Psoas muscle (tissue), 7 donors: ENCODE measurements at regions not wholly inside any gene's neighbourhood (a gene's known extent, or its start where the extent isn't known, plus 50 kb on each side); places are given as distances from the start of the nearest gene placed in this dataset.

Experiments
- ATAC-seq, 4 donors: fragments of 200-7000 bp; cut with Tn5 transposase; one replicate each; pipeline ENCODE4 v1.9.1; 2020; ENCODE audit warnings: moderate library complexity in 3 of 4, mild to moderate bottlenecking in 2 of 4
- DNase-seq, 2 donors: peaks; one replicate each; pipeline ENCODE4 v3.0.0-alpha.2; 2020
- H3K27ac ChIP-seq: fragments of 200-600 bp; one replicate; pipeline ENCODE4 v1.8.0; 2022
- H3K27me3 ChIP-seq, 3 donors: fragments of 200-600 bp in 1 of 3; one replicate each; pipeline versions ENCODE4 v1.6.1 to v1.8.0; 2013 to 2022; ENCODE audit warnings: low read length in 2 of 3, mild to moderate bottlenecking in 2 of 3, moderate library complexity in 1 of 3; ENCODE audit not compliant: insufficient read depth in 3 of 3
- H3K36me3 ChIP-seq, 2 donors: fragments of 200-600 bp in 1 of 2; one replicate each; pipeline versions ENCODE4 v1.6.1 to v1.8.0; 2013 to 2022; ENCODE audit warnings: low read depth in 1 of 2, mild to moderate bottlenecking in 1 of 2, moderate library complexity in 1 of 2; ENCODE audit not compliant: insufficient read depth in 1 of 2
- H3K4me1 ChIP-seq: fragments of 200-600 bp; one replicate; pipeline ENCODE4 v1.8.0; 2022
- H3K4me3 ChIP-seq: fragments of 200-600 bp; one replicate; pipeline ENCODE4 v1.8.0; 2022; ENCODE audit warnings: mild to moderate bottlenecking
- H3K9me3 ChIP-seq: fragments of 200-600 bp; one replicate; pipeline ENCODE4 v1.8.0; 2022
- CTCF ChIP-seq: fragments of 200-600 bp; IDR thresholded peaks from one replicate; pipeline ENCODE4 v1.8.0; 2022; ENCODE audit warnings: antibody characterized with exemption
- WGBS, 3 donors: extraction: QIAGEN DNeasy Blood & Tissue Kit; methylation state at CpG; one replicate each; pipeline versions ENCODE4 v1.1.6 to v1.1.7; 2013; 5-methylcytosine and 5-hydroxymethylcytosine counted together
- intact Hi-C, 2 donors: fragments of 100-400 bp; cut with DNase I; formaldehyde crosslinking; loops; one replicate each; pipeline versions ENCODE4 v1.11.0 to v1.14.2; 2022
- donor health status: healthy with polysubstance abuse.
- donor health status: DM: no; HTN: no; CAD: no; lungs with moderate emphysema.
- donor health status: Bipolar disorder and iron deficiency.
- donor health status: healthy.
- donor health status: DM: yes; HTN: yes; CAD: no.
- donor health status: DM: no; HTN: no; CAD: no.
- donor health status: DM: yes; HTN: yes; CAD: no.

GRCh38 chr14:51336734-51337133 is 96.7 kb downstream of the TMX1 start:
- intact Hi-C loops = no loop called here
- peaks cover 13% of the 10 kb centered on the region for H3K4me1 ChIP-seq
- no peaks in the 10 kb centered on the region for H3K36me3 ChIP-seq
- TF ChIP-seq CTCF = no peak
- no peak overlapping the region for H3K27ac ChIP-seq
- no peak overlapping the region for H3K4me3 ChIP-seq
- ATAC-seq (no peak), DNase-seq (no peak)
- no peaks in the 10 kb centered on the region for H3K27me3 ChIP-seq
- no peaks in the 10 kb centered on the region for H3K9me3 ChIP-seq
- 46 to 48% (median 47%) methylated on average over 2 of the region's 2 CpGs for WGBS, 3 donors

DNA sequence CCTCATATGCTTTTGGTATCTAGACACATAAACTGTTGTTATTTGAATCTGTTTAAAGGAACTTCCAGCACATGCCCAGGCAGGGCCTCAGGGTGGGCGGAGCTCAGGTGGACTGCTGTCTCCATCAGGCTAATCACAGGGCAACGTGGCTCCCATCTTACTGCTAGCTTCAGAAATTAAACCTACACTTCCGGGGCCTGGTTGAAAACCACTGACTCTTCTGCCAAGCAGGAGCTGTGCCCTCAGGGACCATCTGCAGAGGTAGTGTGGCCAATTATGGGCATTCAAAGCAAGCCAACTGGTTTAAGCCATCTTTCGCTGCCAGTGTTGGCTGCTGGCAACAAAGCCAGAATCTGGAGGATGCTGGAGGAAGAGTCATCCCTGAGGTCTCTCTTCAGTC is 97.5 kb downstream of the TMX1 start:
- WGBS, 3 donors = 45 to 76% (median 57%) methylated on average over 4 of the region's 4 CpGs
- Histone ChIP-seq H3K27ac (no peak overlapping the region), H3K36me3 (no peaks in the 10 kb centered on the region), H3K4me3 (no peak overlapping the region), H3K9me3 (no peaks in the 10 kb centered on the region), H3K4me1 (peaks cover 13% of the 10 kb centered on the region), H3K27me3 (no peaks in the 10 kb centered on the region)
- intact Hi-C loops = no loop called here
- ATAC-seq = no peak
- TF ChIP-seq CTCF = no peak
- no peak for DNase-seq

DNA sequence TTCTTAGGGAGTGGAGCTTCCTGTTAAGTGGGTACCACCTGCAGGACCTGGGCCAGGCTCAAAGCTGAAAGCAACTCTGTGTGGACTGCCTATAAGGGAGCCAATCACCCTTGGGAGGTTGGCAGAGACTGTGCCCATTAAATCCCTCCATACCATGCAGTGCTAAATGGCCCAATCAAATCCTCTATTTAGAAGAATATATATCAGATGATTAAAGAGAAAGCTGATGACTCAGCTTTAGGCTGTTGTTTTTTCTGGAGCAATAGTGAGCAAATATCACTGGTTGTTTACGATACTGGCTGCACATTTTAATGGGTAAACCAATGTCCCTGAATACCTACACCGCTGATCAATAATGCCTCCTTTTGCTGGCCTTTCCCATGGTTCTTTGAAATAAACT is 101.3 kb downstream of the TMX1 start:
- 93 to 97% (median 97%) methylated on average over 2 of the region's 2 CpGs for WGBS, 3 donors
- Histone ChIP-seq H3K4me3 (no peak overlapping the region), H3K36me3 (no peaks in the 10 kb centered on the region), H3K27ac (no peak overlapping the region), H3K4me1 (no peaks in the 10 kb centered on the region), H3K9me3 (no peaks in the 10 kb centered on the region), H3K27me3 (no peaks in the 10 kb centered on the region)
- TF ChIP-seq CTCF = no peak
- ATAC-seq (no peak), DNase-seq (no peak)
- intact Hi-C loops = no loop called here

GRCh38 chr14:51342226-51342625 is 102.2 kb downstream of the TMX1 start:
- no peak for TF ChIP-seq CTCF
- H3K4me3 ChIP-seq = no peak overlapping the region
- intact Hi-C loops = no loop called here
- H3K27me3 ChIP-seq = no peaks in the 10 kb centered on the region
- 96 to 98% (median 97%) methylated on average over 4 of the region's 4 CpGs for WGBS, 3 donors
- H3K9me3 ChIP-seq = no peaks in the 10 kb centered on the region
- DNase-seq = no peak
- H3K36me3 ChIP-seq = no peaks in the 10 kb centered on the region
- no peak for ATAC-seq
- H3K27ac ChIP-seq = no peak overlapping the region
- H3K4me1 ChIP-seq = no peaks in the 10 kb centered on the region

DNA sequence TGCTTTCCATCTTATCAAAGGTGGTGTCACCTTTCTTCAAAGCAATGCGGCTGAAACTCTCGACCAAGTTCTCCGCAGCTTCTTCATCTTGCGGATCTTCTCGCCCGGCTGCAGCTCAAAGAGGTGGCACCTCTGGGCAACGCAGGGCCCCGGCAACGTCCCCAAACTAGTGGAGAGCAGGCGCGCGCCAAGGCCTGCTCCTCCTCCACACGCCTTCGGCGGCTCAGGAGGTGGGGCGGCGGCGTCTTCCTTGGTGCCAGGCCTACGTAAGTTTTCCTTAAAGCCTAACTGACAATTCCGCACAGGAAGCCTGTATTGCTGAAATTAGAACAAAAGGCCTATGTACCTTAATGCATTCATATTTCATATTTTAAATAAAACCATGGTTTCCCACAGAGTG is 112.0 kb downstream of the TMX1 start:
- no peaks in the 10 kb centered on the region for H3K4me1 ChIP-seq
- ATAC-seq (no peak), DNase-seq (no peak)
- intact Hi-C loops = no loop called here
- no peaks in the 10 kb centered on the region for H3K36me3 ChIP-seq
- TF ChIP-seq CTCF = no peak
- H3K27ac ChIP-seq = no peak overlapping the region
- H3K4me3 ChIP-seq = no peak overlapping the region
- no peaks in the 10 kb centered on the region for H3K9me3 ChIP-seq
- 94 to 95% (median 95%) methylated on average over 20 of the region's 20 CpGs for WGBS, 3 donors
- H3K27me3 ChIP-seq = no peaks in the 10 kb centered on the region
